OCI-LY7 (cell line): ENCODE measurements at regions not wholly inside any gene's neighbourhood (a gene's known extent, or its start where the extent isn't known, plus 50 kb on each side); places are given as distances from the start of the nearest gene placed in this dataset.

Experiments
- BruUV-seq: library from RNA; stranded (reverse); fragments of 400-500 nt; replicated peaks from 2 replicates; lab custom pipeline; 2021; lab: Mats Ljungman, UMichigan
- CTCF ChIA-PET: fragments of 300-600 bp; sonication (Branson Sonifier 250); formaldehyde crosslinking; loops from one replicate; lab custom pipeline; 2022; ENCODE audit warnings: antibody characterized with exemption; ENCODE audit not compliant: unreplicated experiment; lab: Charles Lee
- POLR2A ChIA-PET: fragments of 300-600 bp; sonication (Branson Sonifier 250); formaldehyde crosslinking; loops from one replicate; lab custom pipeline; 2022; ENCODE audit warnings: antibody characterized with exemption; lab: Charles Lee
- DNase-seq: peaks from one replicate; pipeline ENCODE4 v3.0.0-alpha.2; 2015; ENCODE audit warnings: low spot score
- H2AFZ ChIP-seq: fragments of 200-600 bp; sonication (generic), shearing (Covaris generic); 2 replicates; pipeline ENCODE4 v1.6.1; 2014; ENCODE audit warnings: mild to moderate bottlenecking, antibody characterized with exemption, low read length, moderate library complexity
- H3K27ac ChIP-seq: fragments of 200-600 bp; sonication (generic); 2 replicates; pipeline ENCODE4 v1.5.1; 2014; ENCODE audit warnings: mixed run types, low read depth, mild to moderate bottlenecking, moderate library complexity, low read length, inconsistent platforms; ENCODE audit not compliant: poor library complexity, severe bottlenecking
- H3K36me3 ChIP-seq: fragments of 200-600 bp; sonication (generic); 2 replicates; pipeline ENCODE4 v1.6.1; 2014; ENCODE audit warnings: mild to moderate bottlenecking, antibody characterized with exemption, low read length, moderate library complexity, mixed read lengths; ENCODE audit not compliant: insufficient read depth
- H3K4me1 ChIP-seq: fragments of 200-600 bp; sonication (generic); 2 replicates; pipeline ENCODE4 v1.5.1; 2014; ENCODE audit warnings: mild to moderate bottlenecking, low read length; ENCODE audit not compliant: insufficient read depth, poor library complexity, severe bottlenecking
- H3K4me2 ChIP-seq: fragments of 200-600 bp; sonication (generic); 2 replicates; pipeline ENCODE4 v1.6.1; 2014; ENCODE audit warnings: mild to moderate bottlenecking, low read length
- H3K4me3 ChIP-seq: fragments of 200-600 bp; sonication (generic); 2 replicates; pipeline ENCODE4 v1.5.1; 2014; ENCODE audit warnings: mild to moderate bottlenecking, low read depth, low read length; ENCODE audit not compliant: poor library complexity, severe bottlenecking
- H3K79me2 ChIP-seq: fragments of 200-600 bp; sonication (generic); 2 replicates; pipeline ENCODE4 v1.6.1; 2016; ENCODE audit warnings: low read depth, mild to moderate bottlenecking, low read length, moderate library complexity, mixed read lengths; ENCODE audit not compliant: insufficient read depth
- H3K9me2 ChIP-seq: fragments of 200-600 bp; sonication (generic); 2 replicates; pipeline ENCODE4 v1.6.1; 2016; ENCODE audit warnings: mild to moderate bottlenecking, low read length, mixed read lengths; ENCODE audit not compliant: insufficient read depth
- H3K9me3 ChIP-seq: fragments of 200-600 bp; sonication (generic); 2 replicates; pipeline ENCODE4 v1.6.1; 2014; ENCODE audit warnings: mild to moderate bottlenecking, mixed run types, low read length, mixed read lengths
- H4K20me1 ChIP-seq: fragments of 200-600 bp; sonication (generic); 2 replicates; pipeline ENCODE4 v1.6.1; 2014; ENCODE audit warnings: mild to moderate bottlenecking, antibody characterized with exemption, low read length, moderate library complexity, mixed read lengths; ENCODE audit not compliant: insufficient read depth
- CTCF ChIP-seq: fragments of 200-600 bp; sonication (generic); conservative IDR thresholded peaks from 2 replicates; pipeline ENCODE4 v1.5.1; 2014; ENCODE audit warnings: mild to moderate bottlenecking, antibody characterized with exemption, low read length, moderate library complexity, mixed read lengths
- EZH2phosphoT487 ChIP-seq: fragments of 200-600 bp; sonication (generic); IDR thresholded peaks from 2 replicates; pipeline ENCODE4 v1.6.1; 2018; ENCODE audit warnings: low read depth, borderline replicate concordance, mild to moderate bottlenecking, mixed run types, antibody characterized with exemption, low read length, moderate library complexity, mixed read lengths
- intact Hi-C: fragments of 100-400 bp; cut with micrococcal nuclease; formaldehyde crosslinking; loops from one replicate; pipeline ENCODE4 v1.10.0; 2022; ENCODE audit not compliant: unreplicated experiment

GRCh38 chr2:23220513-23221094 is 164.4 kb upstream of the KLHL29 start:
- Histone ChIP-seq H3K36me3 (no peaks in the 10 kb centered on the region), H3K9me3 (no peaks in the 10 kb centered on the region), H3K4me2 (no peak overlapping the region), H2AFZ (no peak overlapping the region), H3K27ac (no peak overlapping the region), H3K4me1 (no peaks in the 10 kb centered on the region), H3K9me2 (no peaks in the 10 kb centered on the region), H3K79me2 (no peaks in the 10 kb centered on the region), H4K20me1 (no peaks in the 10 kb centered on the region), H3K4me3 (no peak overlapping the region)
- BruUV-seq: no TSS peak
- no peak for DNase-seq
- ChIA-PET CTCF (no interaction called here), POLR2A (no interaction called here)
- intact Hi-C loops: no loop called here
- TF ChIP-seq CTCF (no peak), EZH2phosphoT487 (no peak)

- Histone ChIP-seq H3K4me3 (no peak overlapping the region), H3K9me3 (no peaks in the 10 kb centered on the region), H3K4me2 (no peak overlapping the region), H3K4me1 (no peaks in the 10 kb centered on the region), H4K20me1 (no peaks in the 10 kb centered on the region), H3K36me3 (no peaks in the 10 kb centered on the region), H3K27ac (no peak overlapping the region), H3K9me2 (no peaks in the 10 kb centered on the region), H2AFZ (no peak overlapping the region), H3K79me2 (no peaks in the 10 kb centered on the region)
- POLR2A ChIA-PET: no interaction called here
- no TSS peak for BruUV-seq
- no peak for DNase-seq
- TF ChIP-seq EZH2phosphoT487 (no peak), CTCF (no peak)
- intact Hi-C loops: no loop called here
- CTCF ChIA-PET: no interaction called here
These were observed 163.7 kb upstream of the KLHL29 start for GRCh38 chr2:23221236-23221635.

DNA sequence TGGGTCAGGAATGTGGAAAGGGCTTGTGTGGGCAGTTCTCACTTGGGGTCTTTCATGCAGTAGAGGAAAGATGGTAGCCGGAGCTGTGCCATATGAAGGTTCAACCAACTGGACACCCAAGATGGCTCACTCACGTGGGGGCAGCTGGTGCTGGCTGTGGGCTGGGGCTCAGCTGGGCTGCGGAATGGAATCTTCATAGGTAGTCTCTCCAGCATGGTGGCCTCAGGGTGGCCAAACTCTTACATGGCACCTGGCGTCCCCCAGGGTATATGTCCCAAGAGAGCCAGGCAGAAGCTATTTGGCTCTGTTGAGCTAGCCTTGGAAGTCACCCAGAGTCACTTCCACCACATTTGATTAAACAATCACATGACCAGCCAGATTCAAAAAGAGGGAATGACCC is 163.1 kb upstream of the KLHL29 start:
- POLR2A ChIA-PET: no interaction called here
- Histone ChIP-seq H4K20me1 (no peaks in the 10 kb centered on the region), H3K36me3 (no peaks in the 10 kb centered on the region), H3K4me1 (no peaks in the 10 kb centered on the region), H3K27ac (no peak overlapping the region), H3K9me2 (no peaks in the 10 kb centered on the region), H2AFZ (no peak overlapping the region), H3K9me3 (no peaks in the 10 kb centered on the region), H3K4me2 (no peak overlapping the region), H3K79me2 (no peaks in the 10 kb centered on the region), H3K4me3 (no peak overlapping the region)
- no peak for DNase-seq
- BruUV-seq: no TSS peak
- intact Hi-C loops: no loop called here
- CTCF ChIA-PET: no interaction called here
- TF ChIP-seq CTCF (no peak), EZH2phosphoT487 (no peak)
